GM12801 (cell line): ENCODE measurements at regions not wholly inside any gene's neighbourhood (a gene's known extent, or its start where the extent isn't known, plus 50 kb on each side); places are given as distances from the start of the nearest gene placed in this dataset.

ENCODE experiments used
- CTCF ChIP-seq: IDR thresholded peaks from one replicate; pipeline ENCODE4 v1.5.1; 2011; ENCODE audit warnings: control low read depth; ENCODE audit not compliant: insufficient read length; ENCODE audit errors: extremely low read depth

GRCh38 chr5:173667702-173668101, 51.3 kb upstream of the BOD1 start:
- no peak for TF ChIP-seq CTCF

GRCh38 chr5:173668245-173668800, 51.9 kb upstream of the BOD1 start:
- TF ChIP-seq CTCF = no peak

GRCh38 chr5:173668910-173669309, 52.5 kb upstream of the BOD1 start:
- no peak for TF ChIP-seq CTCF

GRCh38 chr5:173669483-173669882, 53.0 kb upstream of the BOD1 start:
- no peak for TF ChIP-seq CTCF

- no peak for TF ChIP-seq CTCF
These were observed 53.7 kb upstream of the BOD1 start for GRCh38 chr5:173670130-173670651.

GRCh38 chr5:173670791-173671120, 54.3 kb upstream of the BOD1 start:
- TF ChIP-seq CTCF = no peak

- no peak for TF ChIP-seq CTCF
These were observed 54.9 kb upstream of the BOD1 start for GRCh38 chr5:173671121-173671949.
